Vagina (tissue), 2 donors: ENCODE measurements at regions not wholly inside any gene's neighbourhood (a gene's known extent, or its start where the extent isn't known, plus 50 kb on each side); places are given as distances from the start of the nearest gene placed in this dataset.
"Not testable (repeated sequence)": the region's sequence is repeated elsewhere in the genome, so short reads cannot be mapped to it uniquely, and the experiment has no call there.

Experiments
- CTCF ChIP-seq, 3 experiments: fragments of 450-650 bp in 2 of 3; fragments of 200-600 bp in 1 of 3; sonication (generic) in 1 of 3; IDR thresholded peaks; one replicate each; pipeline ENCODE4 v1.5.1; 2017 to 2019; ENCODE audit warnings: antibody characterized with exemption in 3 of 3, mild to moderate bottlenecking in 2 of 3, moderate library complexity in 2 of 3
- POLR2A ChIP-seq, 2 donors: fragments of 450-650 bp; IDR thresholded peaks; one replicate each; pipeline ENCODE4 v1.6.1; 2017; ENCODE audit warnings: antibody characterized with exemption in 2 of 2, mild to moderate bottlenecking in 2 of 2, moderate library complexity in 2 of 2
- POLR2AphosphoS5 ChIP-seq, 2 donors: sonication (generic); formaldehyde crosslinking; IDR thresholded peaks; one replicate each; pipeline ENCODE4 v1.9.0; 2017; ENCODE audit warnings: antibody characterized with exemption in 2 of 2, mild to moderate bottlenecking in 2 of 2, low read depth in 1 of 2; ENCODE audit not compliant: insufficient read depth in 1 of 2

DNA sequence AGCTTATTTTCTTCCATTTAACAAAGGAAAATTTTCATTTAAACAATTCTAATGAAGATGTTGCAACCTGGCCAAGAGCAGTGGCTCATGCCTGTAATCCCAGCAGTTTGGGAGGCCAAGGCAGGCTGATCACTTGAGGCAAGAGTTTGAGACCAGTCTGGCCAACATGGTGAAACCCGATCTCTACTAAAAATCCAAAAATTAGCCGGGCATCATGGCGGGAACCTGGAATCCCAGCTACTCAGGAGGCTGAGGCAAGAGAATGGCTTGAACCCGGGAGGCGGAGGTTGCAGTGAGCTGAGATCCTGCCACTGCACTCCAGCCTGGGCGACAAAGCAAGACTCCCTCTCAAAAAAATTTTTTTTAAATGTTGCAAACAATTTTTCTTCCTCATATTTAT is 4748.8 kb upstream of the OR11H1 start:
- not testable (repeated sequence) for TF ChIP-seq POLR2A (IDR thresholded peaks at IDR 0.05); CTCF (IDR thresholded peaks at IDR 0.05); POLR2AphosphoS5 (IDR thresholded peaks at IDR 0.05; ENCODE audit: insufficient read depth in 1 of 2, low read depth in 1 of 2)
